ENCODE measurements at regions not wholly inside any gene's neighbourhood (a gene's known extent, or its start where the extent isn't known, plus 50 kb on each side); places are given as distances from the start of the nearest gene placed in this dataset.

DNA sequence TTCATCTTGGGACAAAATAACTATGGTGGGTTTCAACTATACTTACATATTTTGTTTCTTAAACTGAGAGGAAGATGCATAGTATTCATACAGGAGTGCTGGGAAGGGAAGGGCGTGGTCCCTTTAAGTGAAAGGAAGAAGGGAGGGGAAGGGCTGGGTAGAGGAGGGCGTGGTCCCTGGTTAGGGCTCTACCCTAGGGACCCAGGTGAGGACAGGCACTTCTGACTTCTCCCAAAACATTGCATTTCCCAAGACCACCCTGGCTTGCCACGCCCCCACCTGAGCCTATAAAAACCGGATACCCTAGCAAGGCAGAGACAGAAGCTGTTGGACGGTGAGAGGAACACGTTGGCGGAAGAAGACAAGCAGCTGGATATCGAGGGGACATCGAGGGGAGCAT lies 157.6 kb upstream of the PLXNA4 start:
- intact Hi-C loops (cut with micrococcal nuclease): no loop called here
- H3K27ac Mint-ChIP-seq: no peak overlapping the region
- H3K36me3 Mint-ChIP-seq (ENCODE audit: low read depth): no peaks in the 10 kb centered on the region
- CTCF ChIA-PET: no interaction called here
- no peak for DNase-seq
- H3K9me3 Mint-ChIP-seq: no peaks in the 10 kb centered on the region
- no peaks in the 10 kb centered on the region for H3K4me1 Mint-ChIP-seq (ENCODE audit: low read depth)
- H3K27me3 Mint-ChIP-seq (ENCODE audit: low read depth): no peaks in the 10 kb centered on the region
- no peak overlapping the region for H3K4me3 Mint-ChIP-seq

GRCh38 chr7:132732321-132732865 lies 156.1 kb upstream of the PLXNA4 start:
- Mint-ChIP-seq H3K9me3 (no peaks in the 10 kb centered on the region), H3K36me3 (ENCODE audit: low read depth) (no peaks in the 10 kb centered on the region), H3K27me3 (ENCODE audit: low read depth) (no peaks in the 10 kb centered on the region), H3K27ac (no peak overlapping the region), H3K4me1 (ENCODE audit: low read depth) (no peaks in the 10 kb centered on the region), H3K4me3 (no peak overlapping the region)
- CTCF ChIA-PET: interaction anchor here (1.6 kb wide), 1 partner anchor 22 kb away, joined by 3 read pairs; no protein-coding TSS in a partner anchor
- intact Hi-C loops (cut with micrococcal nuclease): no loop called here
- DNase-seq: no peak

GRCh38 chr7:132730105-132730504 lies 153.8 kb upstream of the PLXNA4 start:
- H3K9me3 Mint-ChIP-seq: no peaks in the 10 kb centered on the region
- intact Hi-C loops (cut with micrococcal nuclease): no loop called here
- no peaks in the 10 kb centered on the region for H3K36me3 Mint-ChIP-seq (ENCODE audit: low read depth)
- no peaks in the 10 kb centered on the region for H3K4me1 Mint-ChIP-seq (ENCODE audit: low read depth)
- H3K27me3 Mint-ChIP-seq (ENCODE audit: low read depth): no peaks in the 10 kb centered on the region
- CTCF ChIA-PET: no interaction called here
- no peak overlapping the region for H3K4me3 Mint-ChIP-seq
- H3K27ac Mint-ChIP-seq: no peak overlapping the region
- no peak for DNase-seq

- no peaks in the 10 kb centered on the region for H3K4me1 Mint-ChIP-seq (ENCODE audit: low read depth)
- no peak for DNase-seq
- CTCF ChIA-PET: no interaction called here
- H3K4me3 Mint-ChIP-seq: no peak overlapping the region
- intact Hi-C loops (cut with micrococcal nuclease): no loop called here
- peaks cover 16% of the 10 kb centered on the region for H3K9me3 Mint-ChIP-seq
- peaks cover 5% of the 10 kb centered on the region for H3K36me3 Mint-ChIP-seq (ENCODE audit: low read depth)
- H3K27ac Mint-ChIP-seq: no peak overlapping the region
- no peaks in the 10 kb centered on the region for H3K27me3 Mint-ChIP-seq (ENCODE audit: low read depth)
Measured at GRCh38 chr7:132723506-132724081, 147.3 kb upstream of the PLXNA4 start.

DNA sequence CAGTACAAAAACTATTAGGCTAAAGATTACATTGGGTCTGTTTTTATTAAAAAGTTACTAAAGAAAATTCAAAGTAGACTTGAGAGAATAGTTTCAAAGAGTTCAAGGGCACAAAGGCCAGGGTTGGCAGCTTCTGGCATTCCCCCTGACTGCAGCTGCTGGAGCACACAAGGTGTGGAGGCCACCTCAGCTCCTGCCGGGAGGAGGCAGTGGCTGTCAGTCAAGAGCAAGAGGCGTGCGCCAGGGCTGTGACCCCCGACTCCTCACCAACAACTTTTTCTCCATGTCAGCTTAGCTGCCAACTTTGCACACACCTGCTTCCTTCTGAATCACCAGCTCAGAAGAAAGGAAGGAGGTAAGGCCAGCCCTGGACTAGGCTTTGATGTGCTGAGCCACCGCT lies 144.6 kb upstream of the PLXNA4 start:
- Mint-ChIP-seq H3K4me3 (no peak overlapping the region), H3K4me1 (ENCODE audit: low read depth) (no peaks in the 10 kb centered on the region), H3K9me3 (peaks cover 19% of the 10 kb centered on the region), H3K27ac (no peak overlapping the region), H3K36me3 (ENCODE audit: low read depth) (peaks cover 5% of the 10 kb centered on the region), H3K27me3 (ENCODE audit: low read depth) (no peaks in the 10 kb centered on the region)
- intact Hi-C loops (cut with micrococcal nuclease): no loop called here
- CTCF ChIA-PET: interaction anchor here (0.7 kb wide), 1 partner anchor 448 kb away, joined by 3 read pairs; no protein-coding TSS in a partner anchor
- DNase-seq: no peak

DNA sequence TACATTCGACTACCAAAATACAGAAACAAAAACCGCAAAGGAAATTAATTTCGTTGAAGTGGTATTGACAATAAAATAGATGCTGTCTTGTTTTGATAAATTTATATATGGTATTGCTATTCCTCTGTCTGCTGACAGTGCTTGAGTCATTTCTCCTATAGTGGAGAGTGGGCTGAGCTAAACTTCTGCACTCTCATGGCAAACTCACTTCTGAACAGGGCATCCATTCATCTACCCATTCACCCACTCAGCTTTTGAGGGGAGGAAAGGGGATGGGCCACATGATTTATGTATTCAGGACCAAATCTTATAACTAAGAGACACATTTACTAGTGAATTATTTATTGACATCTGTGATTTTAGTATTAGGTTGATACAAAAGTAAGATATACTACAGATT lies 137.6 kb upstream of the PLXNA4 start:
- H3K27me3 Mint-ChIP-seq (ENCODE audit: low read depth): no peaks in the 10 kb centered on the region
- H3K36me3 Mint-ChIP-seq (ENCODE audit: low read depth): no peaks in the 10 kb centered on the region
- CTCF ChIA-PET: no interaction called here
- no peak overlapping the region for H3K27ac Mint-ChIP-seq
- peaks cover 5% of the 10 kb centered on the region for H3K9me3 Mint-ChIP-seq
- no peaks in the 10 kb centered on the region for H3K4me1 Mint-ChIP-seq (ENCODE audit: low read depth)
- no peak for DNase-seq
- H3K4me3 Mint-ChIP-seq: no peak overlapping the region
- intact Hi-C loops (cut with micrococcal nuclease): no loop called here

DNA sequence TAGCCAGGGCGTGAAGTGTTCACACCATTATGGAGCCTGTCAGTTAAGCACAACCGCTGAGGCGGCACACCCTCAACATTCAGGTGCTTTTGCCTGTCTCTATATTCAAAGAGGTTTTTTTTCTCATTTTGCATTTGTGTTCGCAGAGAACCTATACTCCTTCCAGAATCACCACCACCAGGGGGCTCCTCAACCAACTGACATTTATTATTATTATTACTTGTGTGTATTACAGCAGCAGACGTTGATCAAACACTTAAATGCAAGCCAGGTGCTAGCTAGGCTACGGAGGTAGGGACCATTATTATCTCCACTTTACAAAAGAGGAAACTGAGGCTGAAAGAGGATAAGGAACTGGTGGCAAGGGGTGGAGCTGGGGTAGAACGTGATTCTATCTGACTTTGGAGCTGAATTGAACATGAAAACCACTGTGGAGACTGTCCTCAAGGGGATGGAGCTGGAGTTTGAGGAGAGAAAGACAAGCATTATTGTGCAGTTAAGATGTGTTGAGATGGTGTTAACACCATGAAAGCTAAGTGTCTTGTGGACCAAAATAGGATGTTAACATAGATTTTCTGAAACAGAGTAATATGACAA lies 133.8 kb upstream of the PLXNA4 start:
- H3K27ac Mint-ChIP-seq: no peak overlapping the region
- no peaks in the 10 kb centered on the region for H3K27me3 Mint-ChIP-seq (ENCODE audit: low read depth)
- no peaks in the 10 kb centered on the region for H3K36me3 Mint-ChIP-seq (ENCODE audit: low read depth)
- no peak overlapping the region for H3K4me3 Mint-ChIP-seq
- intact Hi-C loops (cut with micrococcal nuclease): no loop called here
- CTCF ChIA-PET: interaction anchor here (0.7 to 1.2 kb wide), 4 partner anchors 8 to 486 kb away, joined by 3 to 5 read pairs (median 3); no protein-coding TSS in a partner anchor
- no peaks in the 10 kb centered on the region for H3K9me3 Mint-ChIP-seq
- DNase-seq: peak; percentile 23
- H3K4me1 Mint-ChIP-seq (ENCODE audit: low read depth): peaks cover 3% of the 10 kb centered on the region

DNA sequence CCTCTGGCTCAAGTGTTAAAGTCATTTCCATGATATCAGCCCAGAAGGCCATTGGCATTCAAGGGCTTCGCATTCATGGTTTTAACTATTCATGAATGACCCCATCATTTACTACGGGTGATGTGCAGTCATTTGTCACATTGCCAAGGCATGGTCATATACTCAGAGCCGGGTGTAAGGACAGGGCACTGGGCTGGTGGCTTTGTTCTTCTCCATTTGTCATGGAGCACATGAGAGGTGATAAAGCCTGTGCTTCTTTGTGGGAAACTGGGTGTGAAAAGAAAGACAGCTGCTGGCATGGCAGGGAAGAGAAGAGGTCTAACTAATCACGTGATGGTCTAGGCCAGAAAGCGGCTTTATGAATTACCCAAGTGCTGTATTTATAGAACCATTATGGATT lies 132.2 kb upstream of the PLXNA4 start:
- CTCF ChIA-PET: interaction anchor here (1.2 kb wide), 1 partner anchor 726 kb away, joined by 3 read pairs; no protein-coding TSS in a partner anchor
- no peak for DNase-seq
- Mint-ChIP-seq H3K4me1 (ENCODE audit: low read depth) (peaks cover 4% of the 10 kb centered on the region), H3K27me3 (ENCODE audit: low read depth) (no peaks in the 10 kb centered on the region), H3K36me3 (ENCODE audit: low read depth) (no peaks in the 10 kb centered on the region), H3K9me3 (no peaks in the 10 kb centered on the region), H3K27ac (no peak overlapping the region), H3K4me3 (no peak overlapping the region)
- intact Hi-C loops (cut with micrococcal nuclease): no loop called here

DNA sequence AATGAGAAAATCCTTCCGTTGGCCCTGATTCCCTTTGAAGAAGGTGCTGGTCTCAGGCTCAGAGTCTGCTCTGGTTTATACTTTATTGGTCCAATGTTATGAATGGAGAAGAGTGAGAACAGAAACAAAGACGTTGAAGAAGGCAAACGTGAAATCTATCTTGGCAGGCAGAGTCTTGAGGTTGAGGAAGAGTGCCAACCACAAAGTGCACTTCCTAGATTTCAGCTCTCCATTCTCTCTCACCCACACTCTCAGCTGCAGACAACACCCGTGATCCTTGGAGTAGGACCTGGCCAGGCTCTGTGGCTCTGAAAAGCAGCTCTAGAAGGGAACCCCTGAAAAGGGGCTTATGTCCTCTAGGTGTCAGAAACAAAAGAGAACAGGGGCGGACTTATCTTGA lies 128.9 kb upstream of the PLXNA4 start:
- intact Hi-C loops (cut with micrococcal nuclease): no loop called here
- H3K36me3 Mint-ChIP-seq (ENCODE audit: low read depth): no peaks in the 10 kb centered on the region
- H3K9me3 Mint-ChIP-seq: peaks cover 6% of the 10 kb centered on the region
- peaks cover 4% of the 10 kb centered on the region for H3K4me1 Mint-ChIP-seq (ENCODE audit: low read depth)
- no peaks in the 10 kb centered on the region for H3K27me3 Mint-ChIP-seq (ENCODE audit: low read depth)
- CTCF ChIA-PET: no interaction called here
- no peak for DNase-seq
- H3K27ac Mint-ChIP-seq: no peak overlapping the region
- H3K4me3 Mint-ChIP-seq: no peak overlapping the region

- no peak overlapping the region for H3K4me3 Mint-ChIP-seq
- H3K27ac Mint-ChIP-seq: no peak overlapping the region
- intact Hi-C loops (cut with micrococcal nuclease): no loop called here
- peaks cover 4% of the 10 kb centered on the region for H3K4me1 Mint-ChIP-seq (ENCODE audit: low read depth)
- CTCF ChIA-PET: no interaction called here
- peaks cover 6% of the 10 kb centered on the region for H3K9me3 Mint-ChIP-seq
- H3K27me3 Mint-ChIP-seq (ENCODE audit: low read depth): no peaks in the 10 kb centered on the region
- DNase-seq: no peak
- H3K36me3 Mint-ChIP-seq (ENCODE audit: low read depth): no peaks in the 10 kb centered on the region
Measured at GRCh38 chr7:132703742-132704141, 127.5 kb upstream of the PLXNA4 start.

DNA sequence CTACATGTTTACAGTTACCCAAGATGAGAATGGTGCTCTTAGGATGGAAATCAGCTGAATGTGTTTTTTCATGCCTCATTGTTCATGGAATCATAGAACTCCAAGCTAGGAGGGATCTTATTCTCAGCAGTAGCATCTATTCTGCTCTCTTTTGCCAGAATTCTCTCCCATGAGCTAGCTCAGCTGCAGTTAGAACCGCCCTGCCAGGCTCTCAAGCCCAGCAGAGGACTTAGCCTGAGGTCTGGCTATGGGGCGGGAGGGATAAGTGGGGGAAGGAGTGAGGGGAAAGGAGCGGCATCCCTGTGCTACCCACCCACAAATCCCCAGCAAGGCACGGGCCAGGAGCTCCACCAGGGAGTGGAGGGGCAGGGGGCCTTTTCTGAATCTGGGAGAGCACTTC lies 120.7 kb upstream of the PLXNA4 start:
- CTCF ChIA-PET: interaction anchor here (0.6 to 1.1 kb wide), 2 partner anchors 511 to 1015 kb away, joined by 3 to 4 read pairs; no protein-coding TSS in a partner anchor
- no peak overlapping the region for H3K27ac Mint-ChIP-seq
- intact Hi-C loops (cut with micrococcal nuclease): no loop called here
- H3K9me3 Mint-ChIP-seq: peaks cover 6% of the 10 kb centered on the region
- no peaks in the 10 kb centered on the region for H3K27me3 Mint-ChIP-seq (ENCODE audit: low read depth)
- H3K4me1 Mint-ChIP-seq (ENCODE audit: low read depth): no peaks in the 10 kb centered on the region
- no peaks in the 10 kb centered on the region for H3K36me3 Mint-ChIP-seq (ENCODE audit: low read depth)
- no peak overlapping the region for H3K4me3 Mint-ChIP-seq
- DNase-seq: no peak

- DNase-seq: no peak
- Mint-ChIP-seq H3K4me1 (ENCODE audit: low read depth) (no peaks in the 10 kb centered on the region), H3K36me3 (ENCODE audit: low read depth) (no peaks in the 10 kb centered on the region), H3K9me3 (no peaks in the 10 kb centered on the region), H3K4me3 (no peak overlapping the region), H3K27ac (no peak overlapping the region), H3K27me3 (ENCODE audit: low read depth) (no peaks in the 10 kb centered on the region)
- CTCF ChIA-PET: interaction anchor here (1.1 kb wide), 1 partner anchor 511 kb away, joined by 4 read pairs; no protein-coding TSS in a partner anchor
- intact Hi-C loops (cut with micrococcal nuclease): no loop called here
Measured at GRCh38 chr7:132696332-132696731, 120.1 kb upstream of the PLXNA4 start.

- Mint-ChIP-seq H3K4me3 (no peak overlapping the region), H3K4me1 (ENCODE audit: low read depth) (no peaks in the 10 kb centered on the region), H3K36me3 (ENCODE audit: low read depth) (no peaks in the 10 kb centered on the region), H3K9me3 (no peaks in the 10 kb centered on the region), H3K27me3 (ENCODE audit: low read depth) (no peaks in the 10 kb centered on the region), H3K27ac (no peak overlapping the region)
- intact Hi-C loops (cut with micrococcal nuclease): no loop called here
- no peak for DNase-seq
- CTCF ChIA-PET: no interaction called here
Measured at GRCh38 chr7:132691201-132691600, 114.9 kb upstream of the PLXNA4 start.
